ENCODE measurements at regions not wholly inside any gene's neighbourhood (a gene's known extent, or its start where the extent isn't known, plus 50 kb on each side); places are given as distances from the start of the nearest gene placed in this dataset.
"Not testable (repeated sequence)": the region's sequence is repeated elsewhere in the genome, so short reads cannot be mapped to it uniquely, and the experiment has no call there.

GRCh38 chr13:71300602-71301001, 566.4 kb downstream of the DACH1 start:
- no peak for DNase-seq

- DNase-seq: no peak
These were observed 575.2 kb downstream of the DACH1 start for GRCh38 chr13:71291842-71292146.

DNA sequence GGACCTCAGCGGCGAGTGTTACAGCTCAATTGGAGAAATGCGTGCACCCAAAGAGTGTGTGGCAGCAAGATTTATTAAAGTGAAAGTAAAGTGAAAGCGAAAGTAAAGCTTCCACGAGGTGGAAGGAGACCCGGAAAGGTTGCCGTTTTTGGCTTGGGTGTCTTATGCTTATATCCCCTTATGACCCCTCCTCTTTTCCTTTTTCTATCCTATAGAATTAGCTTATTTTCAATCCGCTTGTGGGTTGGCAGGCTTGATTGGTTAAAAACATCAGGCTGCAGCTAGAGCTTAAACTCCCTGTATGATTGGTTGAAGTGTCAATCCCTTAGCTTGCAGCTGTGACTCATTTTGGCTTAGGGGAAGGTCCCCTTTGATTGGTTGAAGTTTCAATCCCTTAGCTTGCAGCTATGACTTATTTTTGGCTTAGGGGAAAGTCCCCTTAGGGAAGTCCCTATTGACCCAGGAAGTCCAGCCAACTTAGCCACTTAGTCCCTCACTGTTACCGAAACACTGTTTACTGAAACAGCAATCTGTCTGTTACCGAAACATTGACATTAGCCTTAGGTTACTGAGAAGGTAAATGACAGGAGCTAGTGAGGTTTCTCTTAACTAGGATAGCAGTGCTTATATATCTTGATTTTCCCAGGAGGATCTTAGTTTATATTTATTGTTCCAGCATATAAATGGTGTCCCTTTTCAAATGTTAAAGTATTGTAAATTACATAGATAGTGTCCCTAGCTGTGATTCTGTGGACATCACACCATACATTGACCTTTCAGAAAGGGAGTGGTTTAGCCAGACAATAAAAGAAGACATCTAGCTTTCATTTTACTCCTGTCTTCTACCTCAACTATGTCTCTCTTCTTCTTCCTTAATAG, 575.8 kb downstream of the DACH1 start:
- peak in 1 of 2 experiments; percentile 27 for DNase-seq

- DNase-seq: not testable (repeated sequence)
These were observed 577.0 kb downstream of the DACH1 start for GRCh38 chr13:71289980-71290379.

DNA sequence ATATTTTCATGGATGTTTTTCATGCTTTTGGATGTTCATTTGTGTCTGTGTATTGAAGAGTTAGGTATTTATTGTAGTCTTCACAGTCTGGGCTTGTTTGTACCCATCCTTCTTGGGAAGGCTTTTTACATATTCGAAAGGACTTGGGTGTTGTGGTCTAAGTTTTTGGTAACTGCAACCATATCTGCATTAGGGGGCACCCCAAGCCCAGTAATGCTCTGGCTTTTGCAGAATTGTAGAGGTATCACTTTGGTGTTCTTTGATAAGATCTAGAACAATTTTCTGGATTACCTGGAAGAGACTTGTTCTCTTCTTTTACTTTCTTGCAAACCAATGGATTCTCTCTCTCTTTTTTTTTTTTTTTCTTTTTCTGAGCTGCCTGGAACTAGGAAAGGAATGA, 581.3 kb downstream of the DACH1 start:
- DNase-seq: peak in 1 of 2 experiments; percentile 5

DNA sequence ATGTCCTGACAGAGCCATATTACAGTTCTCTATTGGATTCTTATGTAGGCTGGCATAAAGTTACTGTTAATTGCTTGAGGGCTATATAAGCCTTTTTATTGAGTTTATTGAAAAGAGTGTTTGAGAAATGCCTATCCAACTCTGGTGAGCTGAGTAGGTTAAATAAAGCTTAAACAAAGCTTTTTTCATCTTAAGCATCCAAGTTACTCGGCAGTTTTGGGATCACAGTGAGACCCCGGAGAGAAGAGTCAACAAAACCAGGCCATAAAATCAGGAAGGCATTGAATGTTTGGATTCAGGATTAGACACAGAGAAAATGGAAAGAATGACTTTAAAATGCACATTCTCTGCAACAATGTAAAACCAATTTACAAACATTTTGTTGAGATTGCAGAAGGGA, 588.5 kb downstream of the DACH1 start:
- DNase-seq: peak in 1 of 2 experiments; percentile 7

DNA sequence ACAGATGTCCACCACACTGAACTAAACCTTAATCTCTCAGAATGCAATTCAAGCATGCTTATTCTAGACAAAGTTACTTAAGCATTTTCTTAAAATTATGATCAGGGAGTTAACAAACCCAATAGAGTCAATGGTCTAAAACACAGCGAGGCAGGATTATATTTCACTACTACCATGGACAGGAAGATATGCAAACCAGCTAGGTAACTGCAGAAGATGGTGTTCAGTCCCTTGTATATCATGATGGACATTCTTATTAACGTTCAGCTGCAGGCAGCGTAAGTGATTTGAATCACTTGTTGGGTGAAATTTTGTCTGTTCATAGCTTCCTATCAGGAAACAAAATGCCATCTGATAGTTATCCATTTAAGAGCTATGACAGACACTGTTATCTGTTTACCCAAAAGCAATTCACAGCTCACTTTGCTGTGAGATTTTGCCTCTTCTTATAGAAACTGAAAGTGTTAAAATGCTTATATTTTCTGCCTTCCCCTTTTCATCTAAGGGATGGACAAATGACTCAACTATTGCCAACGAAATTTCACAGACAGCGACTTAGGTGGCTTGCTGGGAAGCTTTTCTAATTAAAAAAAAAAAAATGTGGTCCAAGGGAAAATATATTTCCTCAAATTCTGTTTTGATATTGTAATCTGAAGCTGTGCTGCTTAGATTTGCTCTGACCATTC, 591.9 kb downstream of the DACH1 start:
- no peak for DNase-seq

- DNase-seq: no peak
These were observed 605.7 kb downstream of the DACH1 start for GRCh38 chr13:71261256-71261655.

- no peak for DNase-seq
These were observed 606.8 kb downstream of the DACH1 start for GRCh38 chr13:71260246-71260645.

GRCh38 chr13:71255633-71256032, 611.4 kb downstream of the DACH1 start:
- DNase-seq: no peak

GRCh38 chr13:71254384-71254783, 612.6 kb downstream of the DACH1 start:
- no peak for DNase-seq

GRCh38 chr13:71252184-71252704, 614.8 kb downstream of the DACH1 start:
- no peak for DNase-seq

DNA sequence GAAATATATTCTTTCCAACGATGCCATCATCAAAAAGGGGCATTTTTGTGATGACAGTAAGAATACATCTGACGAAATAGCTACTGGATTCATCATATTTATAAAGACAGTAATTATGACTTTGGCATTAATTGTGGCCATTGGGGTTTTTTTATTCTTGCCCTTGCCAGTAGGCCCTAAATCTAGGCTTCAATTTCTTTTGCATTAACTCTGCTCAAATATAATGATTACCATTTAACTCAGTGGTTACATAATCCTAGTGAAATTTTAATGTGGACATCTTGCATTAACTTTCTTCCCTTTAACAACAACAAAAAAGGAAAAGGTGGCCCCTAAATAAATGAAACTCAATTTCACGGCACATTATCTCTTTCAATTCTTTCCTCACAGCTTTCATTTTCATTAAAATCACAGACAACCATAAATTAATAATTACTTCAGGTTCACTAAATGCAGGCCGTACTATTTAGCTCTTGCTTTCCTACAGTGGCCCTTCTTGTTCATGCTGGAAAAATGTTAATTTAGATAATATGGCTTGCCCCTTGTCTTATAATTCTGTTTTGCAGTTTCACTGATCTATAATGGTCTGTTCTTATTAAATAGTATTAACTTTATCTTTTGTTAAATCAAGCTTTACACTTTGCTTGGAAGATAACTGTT, 615.6 kb downstream of the DACH1 start:
- no peak for DNase-seq

DNA sequence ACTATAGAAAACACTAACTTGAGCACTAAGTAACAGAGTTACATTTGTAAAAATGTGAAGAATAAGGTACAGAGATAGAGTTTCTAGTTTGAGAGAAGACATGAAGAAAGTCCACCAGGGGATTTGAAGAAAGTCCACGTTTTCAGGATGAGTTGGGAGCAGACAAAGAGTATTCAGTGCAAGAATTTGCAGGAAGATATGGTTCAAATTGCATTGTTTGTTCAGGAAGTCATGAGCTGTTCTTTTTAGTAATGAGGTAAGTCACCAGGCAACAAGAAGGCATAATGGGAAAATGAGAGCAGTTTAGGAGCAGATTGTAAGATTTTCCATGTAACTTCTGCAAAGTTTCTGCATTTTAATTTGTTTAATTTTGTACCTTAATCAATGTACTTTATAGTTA, 618.0 kb downstream of the DACH1 start:
- no peak for DNase-seq

DNA sequence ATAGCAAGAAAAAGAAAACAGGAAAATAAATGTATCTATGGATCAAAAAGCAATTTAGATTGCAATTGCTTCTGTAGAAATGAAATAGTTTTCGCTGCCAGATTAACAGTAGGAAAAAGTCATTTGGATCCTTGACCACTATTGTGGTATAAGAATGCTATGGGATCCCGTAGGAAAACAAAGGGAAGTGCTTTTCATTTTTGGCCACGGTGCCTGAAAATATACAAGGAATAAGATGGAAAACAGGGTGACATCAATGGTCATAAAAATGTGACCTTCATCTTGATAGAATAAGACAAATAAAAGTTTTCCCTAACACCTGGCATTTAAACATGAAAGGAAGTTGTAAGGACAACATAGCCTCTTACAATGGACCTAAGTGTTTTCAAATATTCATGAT, 622.8 kb downstream of the DACH1 start:
- no peak for DNase-seq

GRCh38 chr13:71242201-71242600, 624.8 kb downstream of the DACH1 start:
- peak; percentile 74 to 87 for DNase-seq

- DNase-seq: peak in 1 of 2 experiments; percentile 30
These were observed 626.1 kb downstream of the DACH1 start for GRCh38 chr13:71240911-71241310.

- no peak for DNase-seq
These were observed 629.7 kb downstream of the DACH1 start for GRCh38 chr13:71237332-71237731.

DNA sequence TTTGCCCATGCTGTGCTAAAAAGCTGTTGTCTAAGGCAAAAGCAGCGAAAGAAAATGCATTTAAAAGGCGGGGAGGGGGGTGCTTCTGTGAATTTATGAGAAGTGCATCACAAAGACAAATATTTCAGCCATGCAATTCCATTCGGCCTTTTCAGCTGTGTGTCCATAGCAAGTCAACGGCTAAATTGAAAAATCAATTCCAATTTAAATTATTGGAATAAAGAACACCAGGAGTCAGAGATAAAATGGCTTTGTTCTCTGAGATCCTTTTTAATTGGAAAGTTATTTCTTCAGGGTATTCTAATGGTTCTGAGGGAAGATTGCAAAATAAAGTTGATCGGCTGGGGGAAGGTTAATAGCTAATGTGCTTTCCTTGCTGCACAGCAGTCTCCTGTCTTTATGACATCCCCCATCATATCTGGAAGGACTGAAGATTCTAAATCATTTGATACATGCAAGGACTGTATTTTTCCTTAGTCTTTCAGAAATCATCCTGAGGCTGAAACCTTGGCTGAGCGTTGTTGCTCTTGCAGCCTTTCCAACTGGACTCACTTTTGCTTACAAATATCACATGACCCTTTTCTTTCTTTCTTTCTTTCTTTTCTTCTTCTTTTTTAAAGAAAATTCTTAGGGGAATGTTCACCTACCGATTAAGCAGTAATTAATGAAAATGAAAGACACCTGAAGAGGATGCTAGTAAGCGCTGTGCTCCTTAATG, 647.1 kb downstream of the DACH1 start:
- no peak for DNase-seq

DNA sequence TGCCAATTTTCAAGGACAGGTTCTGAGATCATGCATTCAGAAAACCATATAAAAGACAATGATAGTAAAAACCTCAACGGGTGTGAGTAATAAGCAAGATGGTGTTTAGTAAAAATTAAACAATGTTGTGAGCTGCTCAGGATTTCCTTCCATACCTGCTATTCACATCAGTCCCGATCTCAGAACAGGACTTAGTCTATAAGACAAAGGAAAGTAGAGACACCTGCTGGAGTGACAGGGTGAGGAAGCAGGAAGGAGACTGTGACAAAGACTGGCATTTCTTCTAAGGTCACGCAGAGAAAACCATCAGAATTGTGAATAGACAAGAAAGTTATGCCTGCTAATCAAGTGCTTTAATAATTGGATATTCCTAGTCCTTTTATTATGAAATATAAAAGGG, 648.0 kb downstream of the DACH1 start:
- peak; percentile 19 to 30 for DNase-seq

DNA sequence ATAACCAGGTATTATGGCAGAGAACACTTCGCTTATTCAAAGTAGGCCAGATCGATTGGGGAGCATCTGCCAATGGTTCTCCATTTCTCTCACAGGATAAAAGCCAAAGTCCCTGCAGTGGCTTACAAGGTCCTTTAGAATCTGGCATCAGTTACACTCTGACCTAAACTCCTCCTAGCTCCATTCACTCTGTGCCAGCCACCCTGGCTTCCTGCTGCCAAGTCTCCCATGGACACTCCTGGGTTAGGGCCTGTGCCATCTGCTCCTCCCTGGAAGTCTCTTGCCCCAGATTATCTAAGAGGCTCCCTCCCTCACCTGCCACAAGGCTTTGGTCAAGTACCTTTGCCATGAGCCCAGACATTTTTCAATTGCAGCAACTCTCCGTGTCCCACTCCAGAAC, 649.2 kb downstream of the DACH1 start:
- no peak for DNase-seq

DNA sequence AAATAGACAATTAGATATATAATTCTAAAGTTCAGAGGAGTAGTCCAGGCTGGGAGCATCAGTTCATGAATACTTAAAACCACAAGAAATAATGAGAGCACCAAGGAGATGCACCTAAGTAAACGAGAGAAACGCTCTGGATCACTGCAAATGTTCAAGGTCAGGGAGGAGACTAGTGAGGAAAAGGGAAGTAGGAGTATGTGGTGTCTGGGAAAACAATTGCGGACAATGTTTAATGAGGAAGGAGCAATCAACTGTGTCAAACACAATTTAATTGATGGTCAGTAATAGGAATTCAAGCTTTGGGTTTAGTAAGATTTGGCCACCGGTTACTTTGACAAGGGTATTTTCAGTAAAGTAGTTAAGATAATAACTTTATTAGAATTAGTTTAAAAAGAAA, 652.2 kb downstream of the DACH1 start:
- no peak for DNase-seq

- DNase-seq: no peak
These were observed 652.6 kb downstream of the DACH1 start for GRCh38 chr13:71214357-71214756.
